Mammary epithelial cell (primary cell): ENCODE measurements at regions not wholly inside any gene's neighbourhood (a gene's known extent, or its start where the extent isn't known, plus 50 kb on each side); places are given as distances from the start of the nearest gene placed in this dataset.
A peak's percentile ranks its signal among the peaks of the same experiment; 100 is the strongest.

Experiments used
- EZH2 ChIP-seq: IDR thresholded peaks from 2 replicates; pipeline ENCODE4 v1.6.1; 2012; ENCODE audit warnings: low read length, inconsistent platforms, borderline replicate concordance
- TF ChIP-seq, protein P1 (sequence below), 2 donors: IDR thresholded peaks in 1 of 2; conservative IDR thresholded peaks in 1 of 2; 2 replicates each; pipeline ENCODE4 v1.5.1; 2011 to 2012; ENCODE audit warnings: inconsistent platforms in 2 of 2, low read length in 2 of 2, mild to moderate bottlenecking in 2 of 2, control low read depth in 1 of 2, low read depth in 1 of 2; ENCODE audit not compliant: insufficient read depth in 1 of 2; ENCODE audit errors: extremely low read depth in 1 of 2

DNA sequence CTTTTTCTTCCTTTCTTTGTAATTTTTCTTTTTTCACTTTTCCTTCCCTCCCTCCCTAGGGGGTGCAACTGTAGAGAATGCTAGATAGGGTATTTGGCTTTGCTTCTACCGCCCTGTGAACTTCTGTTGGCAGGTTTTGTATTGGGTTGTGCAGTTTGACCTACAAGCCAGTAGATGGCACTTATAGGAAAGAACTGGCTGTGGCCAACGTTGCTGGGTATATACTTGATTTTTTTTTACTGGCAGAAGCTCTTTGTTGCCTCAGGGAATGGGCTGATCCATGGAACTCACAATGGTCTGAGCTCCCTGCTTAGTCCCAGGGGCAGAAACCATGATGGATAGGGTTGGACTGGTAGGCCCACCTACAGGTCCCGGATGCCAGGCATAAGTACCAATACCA, 1019.5 kb upstream of the LRRTM1 start:
- TF ChIP-seq, protein P1, sequence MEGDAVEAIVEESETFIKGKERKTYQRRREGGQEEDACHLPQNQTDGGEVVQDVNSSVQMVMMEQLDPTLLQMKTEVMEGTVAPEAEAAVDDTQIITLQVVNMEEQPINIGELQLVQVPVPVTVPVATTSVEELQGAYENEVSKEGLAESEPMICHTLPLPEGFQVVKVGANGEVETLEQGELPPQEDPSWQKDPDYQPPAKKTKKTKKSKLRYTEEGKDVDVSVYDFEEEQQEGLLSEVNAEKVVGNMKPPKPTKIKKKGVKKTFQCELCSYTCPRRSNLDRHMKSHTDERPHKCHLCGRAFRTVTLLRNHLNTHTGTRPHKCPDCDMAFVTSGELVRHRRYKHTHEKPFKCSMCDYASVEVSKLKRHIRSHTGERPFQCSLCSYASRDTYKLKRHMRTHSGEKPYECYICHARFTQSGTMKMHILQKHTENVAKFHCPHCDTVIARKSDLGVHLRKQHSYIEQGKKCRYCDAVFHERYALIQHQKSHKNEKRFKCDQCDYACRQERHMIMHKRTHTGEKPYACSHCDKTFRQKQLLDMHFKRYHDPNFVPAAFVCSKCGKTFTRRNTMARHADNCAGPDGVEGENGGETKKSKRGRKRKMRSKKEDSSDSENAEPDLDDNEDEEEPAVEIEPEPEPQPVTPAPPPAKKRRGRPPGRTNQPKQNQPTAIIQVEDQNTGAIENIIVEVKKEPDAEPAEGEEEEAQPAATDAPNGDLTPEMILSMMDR (conservative IDR thresholded peaks at IDR 0.05 in 1 of 2, IDR thresholded peaks at IDR 0.05 in 1 of 2; ENCODE audit: extremely low read depth in 1 of 2, insufficient read depth in 1 of 2, low read depth in 1 of 2, low read length in 2 of 2), result peak; percentile 5 to 48
- no peak for TF ChIP-seq EZH2
